Transverse colon (tissue), 3 donors: ENCODE measurements at regions not wholly inside any gene's neighbourhood (a gene's known extent, or its start where the extent isn't known, plus 50 kb on each side); places are given as distances from the start of the nearest gene placed in this dataset.

ENCODE experiments used
- POLR2A ChIP-seq: fragments of 450-650 bp; IDR thresholded peaks from one replicate; pipeline ENCODE4 v1.6.1; 2016; ENCODE audit warnings: antibody characterized with exemption, mild to moderate bottlenecking, moderate library complexity
- POLR2AphosphoS5 ChIP-seq, 3 donors: sonication (generic); formaldehyde crosslinking; IDR thresholded peaks; one replicate each; pipeline ENCODE4 v1.6.1; 2016; ENCODE audit warnings: antibody characterized with exemption in 3 of 3

GRCh38 chr4:26120098-26120825 is 200.6 kb upstream of the RBPJ start:
- TF ChIP-seq POLR2A (no peak), POLR2AphosphoS5 (IDR thresholded peaks at IDR 0.05) (no peak)
